ENCODE measurements at regions not wholly inside any gene's neighbourhood (a gene's known extent, or its start where the extent isn't known, plus 50 kb on each side); places are given as distances from the start of the nearest gene placed in this dataset.
"Not testable (repeated sequence)": the region's sequence is repeated elsewhere in the genome, so short reads cannot be mapped to it uniquely, and the experiment has no call there.

DNA sequence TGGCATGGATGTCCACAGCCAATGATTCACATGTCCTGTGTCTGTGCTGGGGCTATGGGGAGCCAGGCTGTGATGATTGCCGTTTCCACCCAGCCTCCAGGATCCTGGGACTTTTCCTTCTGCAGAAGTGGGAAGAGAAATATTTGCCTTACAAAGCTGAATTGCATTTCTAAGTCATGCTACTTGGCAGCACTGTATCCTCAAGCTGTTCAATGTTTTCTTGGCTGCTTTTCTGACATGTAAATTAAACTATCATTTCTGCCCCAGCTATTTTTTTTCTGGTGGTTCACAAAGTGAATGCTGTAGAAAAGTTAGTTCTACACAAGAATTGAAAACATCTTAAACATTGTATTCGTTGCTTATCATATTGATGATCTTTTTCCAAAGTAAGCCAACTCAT is 51.9 kb upstream of the TCERG1L start:
- DNase-seq (ENCODE audit: low read depth) = no peak

DNA sequence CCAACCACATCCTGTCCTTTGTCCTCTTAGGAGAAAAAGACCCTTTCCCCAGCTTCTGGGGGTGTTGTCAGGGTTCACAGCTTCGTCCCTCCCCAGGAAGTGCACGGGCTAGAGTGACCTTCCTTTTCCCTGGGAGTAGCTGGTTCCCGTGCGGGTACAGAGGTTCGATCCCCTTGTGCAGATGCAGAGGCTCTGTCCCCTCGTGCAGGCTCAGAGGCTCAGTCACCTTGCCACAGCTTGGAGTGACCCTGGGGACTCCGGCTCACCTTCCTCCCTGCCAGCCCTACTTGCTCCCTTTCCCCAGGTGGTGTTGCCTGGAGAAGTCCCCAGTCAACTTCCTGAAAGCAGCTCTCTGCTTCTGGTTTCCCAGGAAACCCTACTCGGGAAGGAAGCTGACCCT is 60.0 kb upstream of the TCERG1L start:
- no peak for DNase-seq (ENCODE audit: low read depth)

DNA sequence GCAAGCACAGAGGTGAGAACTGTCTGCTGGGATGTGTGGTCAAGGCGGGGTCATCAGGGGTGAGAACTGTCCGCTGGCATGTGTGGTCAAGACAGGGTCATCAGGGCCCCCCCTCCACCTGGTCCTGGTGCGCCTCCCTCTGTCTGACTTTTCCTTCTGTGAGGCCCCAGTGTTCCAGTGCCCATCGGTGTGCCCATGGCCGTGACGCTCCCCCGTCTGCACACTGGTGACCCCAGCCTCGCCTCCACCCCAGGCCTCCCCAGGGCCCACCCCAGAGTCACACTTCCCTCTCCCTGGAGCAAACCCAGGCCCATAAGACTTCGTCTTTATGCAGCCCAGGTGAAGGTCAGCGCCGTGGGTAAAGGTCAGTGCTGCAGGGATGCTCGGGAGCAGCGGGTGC is 70.1 kb upstream of the TCERG1L start:
- DNase-seq (ENCODE audit: low read depth) = no peak

DNA sequence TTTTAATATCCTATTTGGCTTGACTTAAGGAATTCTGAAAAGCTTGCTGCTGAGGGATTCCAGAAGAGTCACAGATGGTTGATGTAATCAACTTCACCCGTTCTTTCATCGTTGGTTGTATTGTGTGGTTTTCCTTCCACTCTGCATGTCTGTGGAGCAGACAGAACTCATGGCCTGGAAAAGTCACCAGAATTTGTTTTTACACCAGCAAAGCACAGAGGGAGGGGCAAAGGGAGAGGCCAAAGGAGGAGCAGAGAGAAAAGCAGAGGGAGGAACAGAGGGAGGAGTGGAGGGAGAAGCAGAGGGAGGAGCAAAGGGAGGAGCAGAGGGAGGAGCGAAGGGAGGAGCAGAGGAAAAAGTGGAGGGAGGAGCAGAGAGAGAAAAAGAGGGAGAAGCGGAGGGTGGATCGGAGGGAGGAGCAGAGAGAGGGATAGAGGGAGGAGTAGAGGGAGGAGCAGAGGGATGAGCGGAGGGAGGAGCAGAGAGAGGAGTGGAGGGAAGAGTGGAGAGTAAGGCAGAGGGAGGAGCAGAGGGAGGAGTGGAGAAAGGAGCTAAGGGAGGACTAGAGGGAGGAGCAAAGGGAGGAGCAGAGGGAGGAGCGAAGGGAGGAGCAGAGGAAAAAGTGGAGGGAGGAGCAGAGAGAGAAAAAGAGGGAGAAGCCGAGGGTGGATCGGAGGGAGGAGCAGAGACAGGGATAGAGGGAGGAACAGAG is 73.8 kb upstream of the TCERG1L start:
- not testable (repeated sequence) for DNase-seq (ENCODE audit: low read depth)

DNA sequence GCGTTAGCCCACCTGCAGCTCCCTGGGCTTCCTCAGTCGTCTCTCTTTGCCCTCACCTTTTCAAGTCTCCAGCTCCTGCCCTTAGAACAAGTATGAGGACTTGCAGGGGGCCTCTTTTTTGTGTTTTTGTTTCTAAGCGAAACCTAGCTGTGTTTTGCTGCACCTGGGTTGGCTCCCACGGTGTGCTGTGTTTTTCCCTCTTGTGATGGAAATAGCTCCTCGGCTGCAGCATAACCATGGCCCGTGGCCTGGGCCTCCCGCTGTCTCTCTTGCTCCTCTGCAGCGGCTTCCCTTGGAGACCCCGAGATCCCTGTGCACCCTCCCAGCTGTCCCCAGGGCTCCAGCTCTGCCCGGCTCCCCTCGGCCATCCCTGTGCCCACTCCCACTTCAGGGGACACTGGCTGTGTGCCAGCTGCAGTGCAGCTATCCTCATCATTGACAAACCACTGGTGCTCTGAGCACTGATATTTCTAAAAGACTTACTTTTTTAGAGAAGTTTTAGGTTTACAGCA is 75.6 kb upstream of the TCERG1L start:
- DNase-seq (ENCODE audit: low read depth) = no peak

DNA sequence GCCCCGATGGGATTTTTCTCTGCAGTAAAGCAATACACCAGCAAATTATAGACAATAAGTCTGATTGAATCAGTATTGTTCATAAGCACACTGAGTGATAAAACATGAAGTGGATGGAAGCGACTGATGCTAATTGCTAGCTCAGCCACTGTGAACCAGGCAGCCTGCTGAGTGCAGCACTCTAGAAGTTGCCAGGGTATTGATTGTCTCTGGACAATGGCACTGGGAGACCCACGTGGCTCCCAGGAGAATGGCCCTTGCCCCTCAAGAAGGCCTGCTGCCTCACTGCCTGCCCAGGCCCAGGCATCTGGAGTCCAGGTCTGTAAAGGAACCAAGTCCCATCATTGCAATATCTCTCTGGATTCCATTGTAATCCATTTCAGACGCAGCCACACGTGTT is 80.4 kb upstream of the TCERG1L start:
- no peak for DNase-seq (ENCODE audit: low read depth)

DNA sequence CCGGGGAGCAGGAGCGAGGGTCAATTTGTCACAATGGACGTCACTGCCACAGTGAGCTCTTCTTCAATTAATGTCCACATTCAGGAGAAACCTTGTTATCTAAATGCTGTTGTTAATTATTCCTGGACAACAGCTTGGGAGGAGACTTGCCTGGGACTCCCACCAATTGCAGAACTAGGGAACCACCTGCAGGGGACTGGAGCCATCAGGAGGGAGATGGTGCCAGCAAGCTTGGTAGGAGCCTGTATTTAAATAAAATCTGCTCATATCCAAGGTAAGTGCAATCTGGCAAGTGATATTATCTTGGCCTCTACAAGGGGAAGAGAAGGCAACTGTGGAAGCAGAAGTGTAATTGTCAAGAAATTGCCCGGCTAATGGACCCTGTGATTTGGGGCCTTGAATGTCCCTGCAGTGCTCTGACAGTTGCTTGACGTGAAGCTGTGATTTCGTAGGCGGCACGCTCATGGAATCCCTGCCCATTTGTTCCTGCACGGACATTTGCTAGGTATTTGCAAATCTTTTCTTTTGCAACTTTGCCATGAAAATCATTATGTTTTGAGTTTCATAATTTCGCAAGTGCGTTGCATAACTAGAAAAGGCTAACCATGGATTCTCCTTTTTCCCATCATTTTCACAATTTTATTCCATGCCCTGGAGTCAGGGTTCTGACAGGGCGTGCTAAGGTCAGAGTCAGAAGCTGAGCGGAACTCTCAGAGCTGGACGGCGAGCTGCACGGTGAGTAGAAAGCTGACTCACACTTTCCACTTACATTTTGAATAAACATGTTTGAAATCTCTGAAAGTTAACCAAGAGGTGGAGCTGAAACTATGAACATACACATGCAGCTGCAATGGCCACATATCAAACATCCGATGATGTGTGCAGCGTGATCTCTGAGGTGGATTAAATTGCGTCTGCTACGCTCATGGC is 84.9 kb upstream of the TCERG1L start:
- DNase-seq (ENCODE audit: low read depth) = no peak

DNA sequence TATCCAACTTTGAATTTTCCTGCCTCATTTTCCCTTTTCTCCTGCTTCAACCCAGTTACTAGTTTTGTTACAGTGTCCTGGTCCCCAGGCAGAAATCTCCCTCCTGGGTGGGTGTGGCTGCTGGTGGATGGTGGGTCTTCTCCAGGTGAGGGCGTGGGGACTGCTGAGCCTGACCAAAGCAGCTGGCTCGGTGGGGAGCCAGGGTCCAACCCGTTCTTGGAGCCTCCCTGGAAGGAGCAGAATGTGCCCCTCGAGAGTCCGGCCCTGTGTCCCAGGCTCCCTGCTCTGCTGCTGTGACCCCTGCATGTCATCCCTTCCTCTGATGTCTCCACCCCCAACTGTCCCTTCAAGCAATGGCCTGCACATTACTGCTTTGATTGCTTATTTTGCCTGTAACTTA is 86.6 kb upstream of the TCERG1L start:
- no peak for DNase-seq (ENCODE audit: low read depth)

DNA sequence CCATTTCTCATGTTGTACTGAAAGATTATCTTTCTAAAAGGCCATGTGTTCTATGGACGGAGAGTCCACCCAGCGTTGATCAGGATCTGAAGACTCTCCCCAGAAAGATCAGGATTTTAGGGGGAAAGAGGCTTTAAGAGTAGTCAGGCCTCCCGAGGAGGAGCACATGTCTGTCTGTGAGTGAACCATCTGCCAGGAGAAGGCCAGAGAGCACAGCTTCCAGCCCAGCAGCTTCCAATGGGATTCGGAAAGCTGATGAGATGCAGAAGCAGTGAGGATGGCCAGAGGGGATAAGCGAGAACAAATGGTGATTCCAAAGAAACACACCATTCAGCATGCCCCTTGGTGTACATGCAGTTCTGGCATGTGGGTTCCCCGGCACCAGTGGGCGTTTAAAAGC is 88.5 kb upstream of the TCERG1L start:
- no peak for DNase-seq (ENCODE audit: low read depth)

DNA sequence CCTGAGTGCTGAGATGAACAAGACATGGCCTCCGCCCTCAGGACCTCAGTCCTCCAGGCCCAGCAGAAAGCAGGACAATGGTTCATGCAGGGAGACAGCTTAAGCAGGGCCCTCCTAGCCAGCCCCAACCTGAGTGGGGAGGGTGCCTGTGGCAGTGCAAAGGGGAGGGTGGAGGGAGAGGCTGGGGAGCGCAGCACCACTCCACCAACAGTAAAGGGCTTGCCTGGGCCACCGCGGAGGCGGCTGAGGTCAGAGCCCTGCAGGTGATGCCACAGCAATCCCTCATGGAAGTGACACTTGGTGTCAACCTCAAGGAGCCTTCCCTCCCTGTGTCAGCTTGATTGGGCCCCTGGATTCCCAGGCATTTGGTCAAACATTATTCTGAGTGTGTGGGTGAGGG is 89.0 kb upstream of the TCERG1L start:
- no peak for DNase-seq (ENCODE audit: low read depth)

DNA sequence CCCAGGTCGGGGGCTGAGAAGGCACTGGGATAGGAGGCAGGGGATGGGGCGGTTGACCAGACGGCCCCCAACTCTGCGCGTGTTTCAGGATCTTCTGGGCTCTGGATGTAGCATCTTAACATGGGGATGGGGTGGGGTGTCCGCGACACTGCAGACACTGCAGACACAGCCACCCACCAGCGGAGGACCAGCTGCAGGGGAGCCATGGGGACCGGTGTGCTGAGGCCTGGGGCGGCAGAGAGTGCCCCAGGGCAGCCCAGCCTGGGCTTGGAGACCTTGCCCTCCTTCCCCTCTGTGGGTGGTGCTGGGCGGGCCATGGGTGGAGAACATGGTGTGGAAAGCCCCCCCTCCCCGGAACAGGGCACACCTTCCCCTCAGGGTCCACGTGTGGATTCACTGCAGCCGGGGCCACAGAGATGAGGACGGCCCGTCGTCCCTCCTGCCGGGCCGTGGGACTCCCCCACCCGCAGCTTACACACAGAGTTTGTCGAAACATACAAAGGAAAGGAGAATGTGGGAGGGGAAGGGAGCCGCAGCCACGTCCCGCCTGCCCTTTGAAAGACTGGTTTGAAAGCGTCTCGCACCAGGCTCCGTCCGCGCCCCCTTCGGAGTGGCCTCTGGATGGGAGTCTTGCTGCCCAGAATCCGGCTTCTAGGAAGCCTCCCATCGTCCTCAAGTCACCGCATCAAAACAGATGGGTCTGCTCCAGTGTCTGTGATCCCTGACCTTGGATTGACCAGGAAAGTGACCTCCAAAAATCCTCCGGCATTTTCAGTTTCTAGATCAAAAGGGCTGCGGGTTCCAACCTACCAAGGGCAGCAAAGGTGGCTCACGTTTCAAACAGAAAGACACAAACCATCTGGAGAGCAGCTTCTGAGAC is 91.5 kb upstream of the TCERG1L start:
- no peak for DNase-seq (ENCODE audit: low read depth)

DNA sequence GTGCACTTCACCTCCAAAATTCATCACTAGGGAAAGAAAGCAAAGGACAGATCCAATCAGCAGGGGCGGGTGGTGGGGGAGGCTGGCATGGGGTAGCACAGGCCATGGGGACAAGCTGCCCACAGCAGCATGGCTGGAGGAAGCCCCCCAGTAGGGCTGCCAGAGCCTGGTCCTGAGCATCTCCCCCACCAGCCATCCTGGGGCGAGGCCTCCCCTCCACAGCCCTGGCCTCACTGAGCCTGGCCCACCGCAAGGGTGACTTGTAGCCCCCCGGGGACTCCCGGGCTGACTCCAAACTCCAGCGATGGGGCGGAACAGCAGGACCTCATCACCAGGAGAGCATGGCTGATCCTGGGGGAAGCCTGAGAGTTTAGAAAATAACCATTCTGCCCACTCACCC is 92.4 kb upstream of the TCERG1L start:
- DNase-seq (ENCODE audit: low read depth) = no peak

DNA sequence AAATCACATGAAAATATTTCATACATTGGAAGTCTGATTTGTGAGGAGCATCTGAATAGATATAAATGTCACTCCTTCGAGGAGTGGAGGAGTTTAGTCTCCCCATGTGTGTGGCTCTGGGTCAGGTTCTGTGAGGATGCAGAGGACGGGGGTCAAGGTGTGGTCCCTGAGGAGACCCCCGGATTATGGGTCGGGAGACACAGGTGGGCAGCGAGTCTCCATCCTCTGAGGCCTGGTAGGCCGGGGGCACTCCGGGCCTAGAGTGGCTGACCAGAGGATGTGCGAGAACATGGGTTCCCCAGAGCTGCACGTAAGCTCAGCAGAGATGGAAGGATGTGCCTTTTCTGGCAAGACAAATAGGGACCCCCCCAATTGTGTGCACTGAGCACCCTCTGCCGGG is 93.4 kb upstream of the TCERG1L start:
- no peak for DNase-seq (ENCODE audit: low read depth)

DNA sequence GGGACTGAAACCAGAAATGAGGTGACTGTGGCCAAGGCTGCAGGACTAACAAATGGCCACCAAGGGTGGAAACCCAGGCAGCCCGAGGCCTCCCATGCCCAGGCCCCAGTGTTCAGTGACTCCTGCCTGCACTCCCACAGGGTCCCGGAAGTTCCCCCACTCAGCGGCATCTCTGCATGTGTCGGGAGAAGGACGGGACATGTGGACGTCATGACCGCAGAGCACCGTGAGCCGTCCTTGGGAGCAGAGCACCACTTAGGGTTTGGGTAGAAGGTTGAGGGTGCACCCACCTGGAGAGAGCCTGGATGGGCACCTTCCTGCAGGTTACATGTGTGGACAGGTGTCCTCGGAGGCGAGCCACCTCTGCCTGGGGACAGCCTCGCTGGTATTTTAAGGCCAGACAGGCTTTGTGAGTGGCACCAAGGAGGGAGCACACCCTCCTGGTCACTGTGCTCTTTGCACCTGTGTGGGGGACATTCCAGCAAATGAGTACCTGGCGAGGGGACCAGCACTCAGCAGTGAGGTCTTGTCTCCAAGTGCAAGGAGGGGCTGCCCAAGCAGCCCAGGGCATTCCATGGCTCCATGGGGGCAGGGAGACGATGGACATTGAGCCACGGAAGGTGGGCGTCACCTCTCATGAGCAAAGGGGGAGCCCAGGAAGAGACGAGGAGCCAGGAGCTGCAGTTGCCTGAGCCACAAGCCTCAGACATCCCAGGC is 95.3 kb upstream of the TCERG1L start:
- no peak for DNase-seq (ENCODE audit: low read depth)

DNA sequence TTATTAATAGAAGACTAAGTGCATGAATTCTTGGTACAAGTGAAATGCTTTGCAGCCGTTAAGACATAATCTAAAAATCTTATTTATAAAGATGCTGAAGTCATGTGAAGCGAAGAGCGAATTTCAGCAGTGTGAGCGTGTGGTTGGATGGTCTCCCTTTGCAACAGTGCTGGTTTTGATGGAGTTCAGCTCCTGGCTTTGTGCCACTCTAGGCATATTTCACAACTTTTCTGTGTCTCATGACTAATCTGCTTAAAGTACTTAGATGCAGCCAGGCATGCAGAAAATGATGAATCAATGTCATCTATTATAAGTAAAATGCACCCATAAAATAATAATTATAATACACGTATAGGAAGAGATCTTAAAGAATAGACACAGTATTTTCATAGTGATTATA is 107.2 kb upstream of the TCERG1L start:
- DNase-seq (ENCODE audit: low read depth) = no peak

DNA sequence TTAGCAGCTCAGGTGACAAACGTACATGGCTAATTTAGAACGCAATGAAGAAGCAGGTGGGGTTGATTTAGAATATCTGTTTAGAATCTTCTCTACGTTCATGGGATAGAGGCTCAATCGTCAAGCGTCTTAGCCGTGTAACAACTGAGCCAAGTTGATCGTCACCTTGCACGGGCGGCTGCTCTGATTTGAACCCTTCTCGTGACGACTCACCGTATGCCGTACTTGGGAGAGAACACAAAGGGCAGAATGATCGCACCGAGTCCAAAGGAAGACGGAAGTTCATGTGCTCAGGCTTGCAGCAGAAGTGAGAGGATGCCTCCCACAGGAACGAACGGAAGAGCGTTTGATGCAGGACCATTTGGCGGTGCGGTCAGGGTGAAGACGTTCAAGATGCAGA is 108.3 kb upstream of the TCERG1L start:
- no peak for DNase-seq (ENCODE audit: low read depth)

DNA sequence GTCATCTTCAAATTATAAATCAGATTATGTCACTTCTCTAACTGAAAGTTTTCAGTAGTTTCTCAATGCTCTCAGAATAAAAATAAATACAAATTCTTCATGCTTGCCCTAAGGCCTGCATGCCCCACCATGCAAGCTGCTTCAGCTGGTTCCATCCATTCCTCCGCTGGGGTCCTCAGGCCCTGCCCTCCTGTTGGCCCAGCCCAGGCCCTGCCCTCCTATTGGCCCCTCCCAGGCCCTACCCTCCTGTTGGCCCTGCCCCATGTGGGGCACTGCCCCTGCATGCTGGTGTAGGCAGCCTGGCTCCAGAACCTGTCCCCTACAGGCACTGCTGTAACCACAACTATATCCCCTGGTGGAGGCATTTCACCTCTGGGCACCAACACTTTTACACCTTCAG is 109.3 kb upstream of the TCERG1L start:
- DNase-seq (ENCODE audit: low read depth) = no peak

DNA sequence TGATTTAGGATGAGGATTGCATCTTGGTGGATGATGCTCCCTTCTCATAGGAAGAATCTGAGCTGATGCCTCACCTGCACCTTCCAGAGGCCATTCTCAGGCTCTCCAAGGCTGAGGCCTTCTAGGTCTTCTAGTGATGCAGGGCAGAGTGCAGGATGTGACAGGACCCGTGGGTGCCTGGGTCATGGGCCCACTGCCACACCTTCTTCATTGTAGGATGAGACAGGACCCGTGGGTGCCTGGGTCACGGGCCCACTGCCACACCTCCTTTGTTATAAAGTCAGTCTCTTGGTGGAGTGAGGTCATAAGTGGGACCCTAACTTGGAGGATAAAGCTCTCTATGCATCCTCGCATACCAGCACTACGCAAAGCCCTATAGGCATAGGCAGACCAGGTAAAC is 109.9 kb upstream of the TCERG1L start:
- DNase-seq (ENCODE audit: low read depth) = no peak

DNA sequence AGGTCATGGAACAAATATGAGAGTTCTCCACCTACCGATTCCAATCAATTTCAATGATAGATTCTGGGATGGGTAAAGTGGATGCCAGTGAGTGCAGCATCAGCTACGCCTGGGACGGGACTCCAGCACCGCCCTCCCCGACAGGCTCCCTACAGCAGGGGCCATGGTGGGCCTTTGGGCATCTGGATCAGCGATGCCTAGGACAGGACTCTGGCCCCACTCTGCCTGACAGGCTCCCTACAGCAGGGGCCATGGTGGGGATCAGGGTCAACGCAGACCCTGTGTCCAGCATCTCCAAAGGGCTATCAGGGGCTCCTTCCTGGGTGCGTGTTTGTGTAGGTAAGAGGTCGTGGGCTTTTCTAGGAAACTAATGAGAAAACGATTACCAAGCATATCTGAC is 111.2 kb upstream of the TCERG1L start:
- DNase-seq (ENCODE audit: low read depth) = no peak

DNA sequence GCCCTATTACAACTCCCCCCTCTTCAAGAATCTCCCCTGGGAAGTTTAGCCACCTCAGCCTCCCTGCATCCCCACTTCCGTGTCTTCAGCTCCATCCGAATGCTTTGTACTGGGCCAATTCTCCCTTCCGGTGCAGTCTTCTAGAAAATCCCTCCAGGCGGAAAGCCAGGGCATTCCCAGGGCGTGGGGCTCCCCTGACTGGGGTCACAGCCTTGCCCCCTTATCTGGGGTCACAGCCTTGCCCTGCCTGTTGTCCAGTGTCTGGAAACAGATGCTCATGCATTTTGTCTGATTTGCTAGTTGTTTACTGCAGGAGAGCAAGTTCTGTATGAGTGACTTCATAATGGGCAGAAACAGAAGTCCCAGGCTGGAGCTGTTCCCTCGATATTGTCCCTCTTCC is 112.5 kb upstream of the TCERG1L start:
- no peak for DNase-seq (ENCODE audit: low read depth)

DNA sequence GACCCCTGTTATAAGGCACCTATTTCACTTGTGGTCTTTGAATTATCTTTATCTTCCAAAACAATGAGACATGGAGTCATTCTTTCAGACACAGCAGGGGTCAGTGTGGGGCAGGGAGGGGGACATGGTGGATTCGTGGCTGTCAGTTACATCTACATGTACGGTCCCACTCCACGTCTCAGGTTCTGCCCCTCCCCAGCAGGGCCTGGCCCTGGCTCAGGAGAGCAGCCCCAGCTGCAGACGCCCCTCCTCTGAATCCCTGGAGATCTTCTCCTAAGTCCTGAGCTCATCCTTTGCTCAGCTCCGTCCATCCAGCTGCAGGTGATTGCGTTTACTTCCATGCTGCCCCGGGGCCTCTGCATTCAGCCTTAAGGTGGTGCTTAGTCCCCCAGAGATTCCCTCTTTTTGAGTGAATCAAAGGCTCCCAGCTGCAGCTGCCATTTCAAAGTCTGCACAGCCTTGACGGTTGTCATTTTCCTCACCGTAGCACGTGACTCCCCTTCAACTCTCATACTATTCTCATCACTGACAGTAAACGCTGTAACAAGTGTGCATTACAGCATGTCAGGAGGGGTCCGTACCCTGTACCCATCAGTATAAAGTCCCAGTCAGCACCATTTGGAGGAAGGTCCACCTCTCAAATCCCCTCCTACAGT is 113.4 kb upstream of the TCERG1L start:
- no peak for DNase-seq (ENCODE audit: low read depth)

Measured in stimulated activated CD8-positive, alpha-beta memory T cell treated with anti-CD3 and anti-CD28 coated beads, Interleukin-12 subunit alpha, Interleukin-12 subunit beta, amount 100 ng/mL, for 1 hour (primary cell).